HG03575 (cell line): ENCODE measurements at regions not wholly inside any gene's neighbourhood (a gene's known extent, or its start where the extent isn't known, plus 50 kb on each side); places are given as distances from the start of the nearest gene placed in this dataset.
A peak's percentile ranks its signal among the peaks of the same experiment; 100 is the strongest.

Experiments used
- ATAC-seq: cut with Tn5 transposase; IDR thresholded peaks from one replicate; pipeline ENCODE4 v1.9.1; 2021; ENCODE audit not compliant: unreplicated experiment, insufficient number of reproducible peaks, low FRiP score; ENCODE audit errors: extremely low read depth

- no peak for ATAC-seq
These were observed 247.1 kb downstream of the BCOR start for GRCh38 chrX:39850630-39851152.

GRCh38 chrX:39851745-39852455 lies 245.9 kb downstream of the BCOR start:
- no peak for ATAC-seq

- ATAC-seq, result no peak
These were observed 245.3 kb downstream of the BCOR start for GRCh38 chrX:39852491-39852890.

- no peak for ATAC-seq
These were observed 244.2 kb downstream of the BCOR start for GRCh38 chrX:39853417-39854030.

GRCh38 chrX:39854772-39855747 lies 242.7 kb downstream of the BCOR start:
- peak; percentile 53 for ATAC-seq

- ATAC-seq, result no peak
These were observed 242.0 kb downstream of the BCOR start for GRCh38 chrX:39855748-39856129.

GRCh38 chrX:39856472-39857121 lies 241.2 kb downstream of the BCOR start:
- ATAC-seq, result no peak

GRCh38 chrX:39857780-39858179 lies 240.0 kb downstream of the BCOR start:
- no peak for ATAC-seq

- ATAC-seq, result peak; percentile 59
These were observed 237.5 kb downstream of the BCOR start for GRCh38 chrX:39859991-39860861.

GRCh38 chrX:39862963-39863362 lies 234.8 kb downstream of the BCOR start:
- no peak for ATAC-seq

GRCh38 chrX:39866229-39866628 lies 231.5 kb downstream of the BCOR start:
- ATAC-seq, result no peak

- no peak for ATAC-seq
These were observed 227.7 kb downstream of the BCOR start for GRCh38 chrX:39869846-39870601.

- ATAC-seq, result no peak
These were observed 226.1 kb downstream of the BCOR start for GRCh38 chrX:39871648-39872047.

GRCh38 chrX:39873117-39873516 lies 224.6 kb downstream of the BCOR start:
- no peak for ATAC-seq

- peak; percentile 84 for ATAC-seq
These were observed 223.4 kb downstream of the BCOR start for GRCh38 chrX:39874202-39874816.

- no peak for ATAC-seq
These were observed 221.7 kb downstream of the BCOR start for GRCh38 chrX:39875834-39876628.
